NCI-H748 (cell line): ENCODE measurements at regions not wholly inside any gene's neighbourhood (a gene's known extent, or its start where the extent isn't known, plus 50 kb on each side); places are given as distances from the start of the nearest gene placed in this dataset.

Experiments used
- DNase-seq: peaks from one replicate; lab custom pipeline; 2025; ENCODE audit not compliant: unreplicated experiment; lab: John Stamatoyannopoulos, UW

GRCh38 chr2:16565481-16565880, 100.2 kb downstream of the CYRIA start:
- DNase-seq = no peak

GRCh38 chr2:16561676-16562075, 104.0 kb downstream of the CYRIA start:
- no peak for DNase-seq

- DNase-seq = no peak
Measured at GRCh38 chr2:16561251-16561650, 104.4 kb downstream of the CYRIA start.

- DNase-seq = no peak
Measured at GRCh38 chr2:16559278-16560067, 106.2 kb downstream of the CYRIA start.

GRCh38 chr2:16554060-16554583, 111.5 kb downstream of the CYRIA start:
- no peak for DNase-seq

GRCh38 chr2:16553226-16553625, 112.4 kb downstream of the CYRIA start:
- DNase-seq = peak; percentile 64

GRCh38 chr2:16552202-16552601, 113.4 kb downstream of the CYRIA start:
- DNase-seq = no peak

GRCh38 chr2:16548036-16548435, 117.6 kb downstream of the CYRIA start:
- DNase-seq = no peak

GRCh38 chr2:16546128-16546754, 119.4 kb downstream of the CYRIA start:
- no peak for DNase-seq

GRCh38 chr2:16538707-16539106, 126.9 kb downstream of the CYRIA start:
- no peak for DNase-seq

- DNase-seq = no peak
Measured at GRCh38 chr2:16537347-16537746, 128.3 kb downstream of the CYRIA start.

- DNase-seq = no peak
Measured at GRCh38 chr2:16526193-16526592, 139.4 kb downstream of the CYRIA start.

- DNase-seq = peak; percentile 69
Measured at GRCh38 chr2:16525265-16525887, 140.3 kb downstream of the CYRIA start.

- no peak for DNase-seq
Measured at GRCh38 chr2:16523711-16524110, 141.9 kb downstream of the CYRIA start.

- no peak for DNase-seq
Measured at GRCh38 chr2:16522031-16522831, 143.4 kb downstream of the CYRIA start.

- DNase-seq = no peak
Measured at GRCh38 chr2:16520891-16521290, 144.7 kb downstream of the CYRIA start.

- no peak for DNase-seq
Measured at GRCh38 chr2:16515696-16516095, 149.9 kb downstream of the CYRIA start.

GRCh38 chr2:16513626-16514025, 152.0 kb downstream of the CYRIA start:
- no peak for DNase-seq

- no peak for DNase-seq
Measured at GRCh38 chr2:16511041-16511440, 154.6 kb downstream of the CYRIA start.

GRCh38 chr2:16509042-16509441, 156.6 kb downstream of the CYRIA start:
- DNase-seq = no peak

GRCh38 chr2:16508490-16508851, 157.2 kb downstream of the CYRIA start:
- no peak for DNase-seq
